ENCODE measurements at regions not wholly inside any gene's neighbourhood (a gene's known extent, or its start where the extent isn't known, plus 50 kb on each side); places are given as distances from the start of the nearest gene placed in this dataset.

DNA sequence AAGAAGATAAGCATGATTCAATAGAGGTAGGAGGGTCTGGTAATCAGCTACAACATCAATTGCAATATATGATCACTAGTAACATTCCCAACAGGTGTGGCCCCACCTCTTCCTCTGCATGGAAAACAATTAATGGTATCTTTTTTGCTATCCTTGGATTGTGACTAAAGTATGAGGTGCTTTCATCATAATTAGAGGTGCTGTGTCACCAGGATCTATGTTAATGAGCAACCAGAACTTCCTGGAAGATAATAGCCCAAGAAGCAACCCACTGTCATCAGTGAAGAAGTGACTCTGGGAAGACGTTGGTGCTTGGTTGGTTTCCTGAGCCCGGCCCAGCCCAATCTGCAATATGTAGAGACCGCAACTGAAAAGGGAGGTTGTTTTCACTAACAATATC, 167.2 kb downstream of the SETD4 start:
- no peak for DNase-seq

DNA sequence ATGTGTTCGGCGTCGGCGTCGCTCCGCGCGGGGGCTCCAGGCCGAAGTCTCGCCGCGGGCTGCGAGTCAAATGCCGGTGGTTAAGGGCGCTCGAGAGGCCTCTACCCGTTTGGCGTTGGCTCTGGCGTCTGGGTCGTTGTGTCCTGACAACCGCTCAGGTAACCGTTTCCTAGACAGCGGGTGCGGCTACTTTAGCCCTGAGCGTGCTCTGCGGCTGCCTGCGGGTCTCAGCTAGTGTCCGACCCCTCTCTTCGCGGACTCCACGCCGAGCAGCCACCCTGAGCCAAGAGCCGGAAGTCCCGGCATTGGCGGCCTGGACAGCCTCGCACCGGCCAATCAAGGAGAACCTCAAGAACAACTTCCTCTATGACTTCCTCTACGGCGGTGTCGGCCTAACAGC, 173.4 kb downstream of the SETD4 start:
- no peak for DNase-seq

DNA sequence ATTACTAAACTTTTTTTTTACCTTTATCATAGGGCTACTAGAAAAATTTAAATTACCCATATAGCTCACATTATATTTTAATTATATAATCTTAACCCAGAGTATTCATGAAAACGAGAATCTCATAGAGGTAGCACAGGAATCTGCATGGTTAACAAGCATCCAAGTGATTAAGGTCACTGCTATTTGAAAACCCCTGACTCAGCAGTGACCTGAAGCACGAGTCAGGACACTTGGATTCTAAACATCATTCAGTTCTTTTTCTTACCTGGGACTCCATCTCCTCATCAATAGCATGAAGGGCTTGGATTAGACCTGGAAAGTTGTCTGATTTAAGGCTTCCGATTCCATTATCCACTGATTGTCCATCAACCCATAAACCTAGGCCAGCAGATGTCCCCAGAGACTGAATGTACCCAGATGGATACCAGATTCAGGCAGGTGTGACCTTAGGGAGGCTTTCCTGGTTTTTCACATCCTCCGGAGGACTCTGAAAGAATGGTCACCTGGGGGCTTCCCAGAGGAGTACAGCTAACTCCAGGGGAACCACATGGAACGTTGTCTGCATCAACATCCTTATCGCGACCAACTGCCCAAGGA, 174.3 kb downstream of the SETD4 start:
- no peak for DNase-seq

DNA sequence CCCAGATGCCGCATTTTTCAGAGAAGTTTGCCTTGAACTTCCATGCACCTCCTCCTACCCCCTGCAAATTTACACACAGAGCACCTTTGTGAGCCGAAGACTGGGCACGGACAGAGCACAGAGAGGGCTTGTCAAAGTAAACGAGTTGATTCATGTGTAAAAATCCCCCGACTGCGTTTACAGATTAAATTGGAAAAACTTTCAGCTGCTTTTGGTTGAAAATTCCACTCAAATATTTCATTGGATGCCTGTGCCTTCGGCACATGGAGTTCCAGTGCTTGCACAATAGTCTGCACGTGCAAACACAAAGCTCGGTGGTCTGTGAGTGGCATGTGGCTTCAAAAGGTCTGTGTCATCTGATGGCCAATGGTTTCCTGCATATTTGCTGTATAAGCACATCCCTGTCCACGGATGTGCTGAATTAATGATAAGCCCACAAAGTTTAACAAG, 177.5 kb downstream of the SETD4 start:
- DNase-seq: no peak

DNA sequence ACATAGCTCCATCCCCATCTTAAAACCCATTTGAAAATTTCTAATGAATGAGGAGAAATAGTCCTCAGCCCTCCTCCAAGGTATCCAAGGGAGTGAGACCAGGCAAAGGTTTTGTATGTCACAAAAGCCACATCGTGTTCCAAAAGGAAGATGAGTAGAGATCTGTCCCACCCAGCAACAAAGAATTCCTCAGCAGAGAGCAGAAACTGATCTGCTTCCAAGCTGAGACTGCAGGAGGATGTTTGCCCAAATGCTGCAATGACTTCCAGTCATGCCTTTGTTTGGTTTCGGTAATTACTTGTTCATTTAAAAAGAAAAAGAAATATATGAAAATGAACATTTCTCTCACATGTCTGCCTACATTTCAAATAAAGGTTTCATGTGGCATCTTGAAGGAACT, 186.9 kb downstream of the SETD4 start:
- no peak for DNase-seq

DNA sequence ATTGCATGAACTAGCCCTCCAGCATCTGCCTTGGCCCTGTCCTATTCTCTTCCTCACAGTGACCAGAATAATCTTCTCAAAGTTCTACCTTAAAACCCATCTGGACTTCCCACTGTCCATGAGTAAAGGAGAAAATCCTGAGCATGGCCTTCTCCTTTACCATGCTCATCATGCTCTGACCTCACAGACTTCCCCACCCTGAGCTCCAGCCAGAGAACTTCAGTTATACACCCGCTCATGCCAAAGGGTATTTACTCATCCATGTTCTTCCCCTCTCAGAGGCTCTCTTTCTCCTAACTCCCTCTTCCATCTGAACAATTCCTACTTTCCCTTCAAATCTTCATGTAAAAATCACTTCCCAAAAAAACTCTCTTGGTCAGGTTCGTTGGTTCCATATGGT, 188.4 kb downstream of the SETD4 start:
- DNase-seq: no peak

DNA sequence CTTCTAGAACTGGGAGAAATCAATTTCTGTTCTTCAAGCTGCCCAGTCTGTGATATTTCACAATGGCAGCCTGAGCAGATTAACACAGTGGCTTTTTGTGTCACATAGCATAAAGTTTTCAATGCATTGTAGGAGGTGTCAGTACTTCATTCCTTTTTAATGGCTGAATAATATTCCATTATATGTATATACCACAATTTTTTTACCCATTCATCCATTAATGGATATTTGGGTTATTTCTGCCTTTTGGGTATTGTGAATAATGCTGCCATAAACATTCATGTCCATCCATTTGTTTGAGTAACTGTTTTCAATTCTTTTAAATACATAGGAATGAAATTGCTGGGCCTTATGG, 191.5 kb downstream of the SETD4 start:
- no peak for DNase-seq

DNA sequence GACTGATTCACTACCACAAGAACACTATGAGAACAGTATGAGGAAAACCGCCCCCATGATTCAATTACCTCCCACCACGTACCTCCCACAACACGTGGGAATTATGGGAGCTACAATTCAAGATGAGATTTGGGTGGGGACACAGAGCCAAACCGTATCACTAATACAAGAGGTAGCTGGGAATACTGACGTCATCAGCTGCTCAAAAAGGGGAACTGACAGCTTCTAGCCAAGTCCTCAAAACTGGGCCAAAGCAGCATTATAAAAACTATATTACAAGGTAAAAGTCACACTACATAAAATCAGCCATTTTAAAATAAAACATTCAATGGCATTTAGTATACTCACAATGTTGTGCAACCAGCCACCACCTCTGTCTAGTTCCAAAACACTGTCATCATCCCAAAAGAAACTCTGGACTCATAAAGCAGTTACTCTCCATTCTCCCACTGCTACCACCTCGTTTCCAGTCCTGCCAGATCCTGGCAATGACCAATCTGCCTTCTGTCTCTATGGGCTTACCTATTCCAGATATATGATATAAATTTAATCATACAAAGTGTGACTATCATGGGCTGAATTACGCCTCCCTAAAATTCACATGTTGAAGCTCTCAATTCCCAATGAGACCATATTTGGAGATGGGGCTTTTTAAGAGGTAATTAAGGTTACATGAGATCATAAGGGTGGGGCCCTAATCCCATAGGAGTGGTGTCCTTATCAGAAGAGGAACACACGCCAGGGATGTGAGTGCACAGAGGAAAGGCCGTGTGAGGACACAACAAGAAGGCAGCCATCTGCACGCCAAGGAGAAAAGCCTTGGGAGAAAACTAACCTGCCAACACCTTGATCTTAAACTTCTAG, 192.1 kb downstream of the SETD4 start:
- DNase-seq: no peak

DNA sequence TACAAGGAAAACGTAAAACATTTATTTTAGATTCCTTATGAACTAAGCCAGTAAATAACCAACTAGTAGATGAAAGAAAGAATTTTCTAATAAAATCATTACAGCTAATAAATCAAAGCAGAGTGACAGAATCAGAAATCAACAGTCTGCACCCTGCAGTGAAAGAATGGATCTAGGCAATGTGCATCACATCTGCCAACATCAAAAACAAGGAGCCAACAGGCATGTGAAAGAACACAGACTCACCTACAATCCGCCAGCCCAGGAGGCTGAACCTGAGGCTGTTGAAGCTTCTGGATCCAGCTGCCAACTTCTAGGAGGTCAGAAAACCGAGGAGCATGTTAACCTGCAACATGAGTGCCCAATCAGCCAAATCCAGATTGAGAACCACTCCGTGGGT, 196.3 kb downstream of the SETD4 start:
- DNase-seq: no peak

DNA sequence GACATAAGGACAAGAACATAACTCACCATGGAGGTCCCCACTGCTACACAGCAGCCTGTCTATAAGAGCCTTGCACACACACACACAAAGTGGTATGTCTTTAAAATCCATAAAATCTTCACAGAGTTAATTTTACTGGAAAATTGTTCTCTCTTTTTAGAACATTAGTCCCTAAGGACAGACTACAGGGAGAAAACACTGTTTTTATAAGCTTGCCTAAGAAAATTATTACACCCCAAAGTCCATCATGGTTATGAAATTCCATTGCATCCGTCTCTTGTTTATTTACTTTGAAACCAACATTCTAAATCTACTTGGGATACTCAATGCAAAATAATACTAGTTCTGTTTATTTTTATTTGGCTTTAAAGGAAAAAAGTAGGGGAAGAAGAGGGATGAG, 197.4 kb downstream of the SETD4 start:
- no peak for DNase-seq

DNA sequence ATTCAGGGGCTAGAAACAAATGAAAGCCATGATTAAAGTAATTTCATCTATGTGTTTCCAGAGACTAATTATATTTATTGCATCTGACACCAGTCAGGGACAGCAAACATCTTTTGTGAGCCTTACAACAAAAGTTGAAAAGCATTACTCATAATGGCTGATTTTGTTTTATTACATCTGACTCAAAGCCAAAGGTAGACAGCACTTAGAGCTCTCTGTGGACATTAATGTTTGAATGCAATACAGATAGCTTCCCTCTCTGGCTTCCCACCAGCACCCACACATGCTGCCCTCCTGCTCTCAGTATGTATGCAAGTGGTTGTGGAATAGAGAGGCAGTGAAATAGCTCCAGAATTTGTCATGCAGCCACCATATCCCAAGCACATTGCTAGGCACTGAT, 198.7 kb downstream of the SETD4 start:
- no peak for DNase-seq

DNA sequence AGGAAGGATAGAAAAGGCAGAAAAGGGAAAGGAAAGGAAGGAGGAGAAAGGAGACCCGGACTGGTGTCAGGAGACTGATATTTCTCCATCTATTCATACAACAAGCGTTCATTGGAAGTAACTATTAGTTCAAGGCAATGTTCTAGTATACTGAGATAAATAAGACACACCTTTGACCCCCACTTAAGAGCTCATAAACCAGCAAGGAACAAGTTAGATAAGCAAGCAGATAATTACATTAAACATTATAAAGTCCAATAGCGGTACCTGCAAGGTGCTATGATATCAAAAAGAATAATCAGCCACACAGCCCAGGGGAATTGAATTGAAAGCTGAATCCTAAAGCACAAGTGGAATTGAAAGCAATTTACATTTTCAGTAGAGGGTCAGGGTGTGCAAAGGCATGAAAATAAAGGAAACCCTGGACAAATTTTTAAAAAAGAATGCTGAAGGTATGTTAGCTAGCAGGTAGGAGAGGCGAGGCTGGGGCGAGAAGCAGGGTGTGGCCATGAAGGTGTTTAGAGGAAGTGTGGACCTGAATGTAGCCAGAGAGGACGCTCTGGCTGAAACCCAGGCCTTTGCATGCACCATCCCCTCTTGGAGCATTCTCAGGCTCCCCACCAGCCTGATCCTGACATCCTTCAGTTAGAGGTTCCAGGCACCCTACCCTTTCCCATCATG, 200.0 kb downstream of the SETD4 start:
- DNase-seq: no peak

DNA sequence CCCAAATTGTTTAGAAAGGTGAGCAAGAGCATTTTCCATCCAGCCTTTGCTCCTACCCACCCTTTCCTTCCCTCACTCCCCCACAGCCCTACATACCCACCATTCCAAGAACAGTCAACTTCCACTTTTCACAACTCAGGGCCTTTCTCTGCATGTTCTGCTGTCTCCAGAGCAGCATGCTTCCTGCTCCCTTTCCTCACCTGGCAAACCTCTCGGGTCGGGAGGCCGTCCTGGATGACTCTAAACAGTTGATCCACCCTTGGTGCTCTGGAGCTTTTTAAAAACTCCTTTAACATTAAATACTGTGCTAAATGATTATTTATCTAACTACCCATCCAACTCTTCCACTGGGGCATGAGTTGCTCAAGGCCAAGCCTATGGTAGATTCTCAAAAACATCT, 200.6 kb downstream of the SETD4 start:
- DNase-seq: no peak

DNA sequence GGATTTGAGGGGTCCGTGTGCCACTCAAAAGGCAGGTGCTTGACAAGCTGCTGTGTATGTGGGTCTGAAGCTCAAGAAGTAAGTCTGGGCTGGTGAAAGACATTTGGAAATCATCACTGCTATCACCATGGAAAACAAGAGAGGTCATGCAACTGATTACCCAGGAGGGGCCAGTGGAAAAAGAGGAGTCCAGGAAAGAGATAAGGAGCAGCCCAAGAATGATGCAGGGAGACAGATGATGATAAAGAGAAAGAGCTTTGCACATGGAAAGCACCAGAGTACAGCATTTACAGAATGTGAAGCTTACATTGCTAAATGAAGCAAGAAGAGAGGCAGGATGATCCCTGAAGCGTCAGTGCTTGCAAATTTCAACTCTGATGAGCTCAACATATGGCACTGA, 203.2 kb downstream of the SETD4 start:
- no peak for DNase-seq

DNA sequence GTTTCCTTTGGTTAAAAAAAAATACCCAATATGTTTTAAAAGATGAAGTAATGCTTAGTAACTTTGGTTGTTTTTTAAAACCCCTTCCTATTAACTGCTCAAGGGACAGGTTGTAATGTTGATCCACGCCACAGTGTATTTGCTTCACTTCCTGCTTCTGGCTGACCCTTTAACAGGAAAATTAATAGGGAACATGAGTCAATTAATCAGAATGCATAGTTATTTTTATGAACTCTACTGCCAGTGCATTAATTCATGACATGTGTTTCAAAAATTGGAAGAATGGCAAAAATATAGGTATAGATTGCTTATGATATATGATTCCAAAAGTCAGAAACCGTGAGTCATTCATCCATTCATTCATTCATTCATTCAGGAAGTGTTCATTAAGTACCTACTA, 204.8 kb downstream of the SETD4 start:
- DNase-seq: no peak

DNA sequence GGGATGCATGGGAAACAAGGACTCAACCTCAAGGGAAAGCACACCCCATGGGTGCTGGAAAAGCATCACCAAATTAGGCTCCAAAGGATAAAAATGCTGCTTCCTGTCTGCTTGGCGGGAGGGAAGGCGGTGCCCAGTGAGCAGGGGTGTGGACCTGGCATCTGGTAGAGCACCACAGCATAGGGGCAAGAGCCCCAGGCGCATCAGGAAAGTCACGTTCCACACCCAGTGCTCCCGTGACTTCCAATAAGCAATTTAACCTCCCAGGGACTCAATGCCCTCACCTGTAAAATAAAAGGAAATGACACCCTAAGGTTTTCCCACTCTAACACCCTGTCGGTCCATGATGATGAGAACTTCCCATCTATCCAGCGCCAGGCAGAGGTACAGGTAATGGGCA, 206.0 kb downstream of the SETD4 start:
- no peak for DNase-seq

DNA sequence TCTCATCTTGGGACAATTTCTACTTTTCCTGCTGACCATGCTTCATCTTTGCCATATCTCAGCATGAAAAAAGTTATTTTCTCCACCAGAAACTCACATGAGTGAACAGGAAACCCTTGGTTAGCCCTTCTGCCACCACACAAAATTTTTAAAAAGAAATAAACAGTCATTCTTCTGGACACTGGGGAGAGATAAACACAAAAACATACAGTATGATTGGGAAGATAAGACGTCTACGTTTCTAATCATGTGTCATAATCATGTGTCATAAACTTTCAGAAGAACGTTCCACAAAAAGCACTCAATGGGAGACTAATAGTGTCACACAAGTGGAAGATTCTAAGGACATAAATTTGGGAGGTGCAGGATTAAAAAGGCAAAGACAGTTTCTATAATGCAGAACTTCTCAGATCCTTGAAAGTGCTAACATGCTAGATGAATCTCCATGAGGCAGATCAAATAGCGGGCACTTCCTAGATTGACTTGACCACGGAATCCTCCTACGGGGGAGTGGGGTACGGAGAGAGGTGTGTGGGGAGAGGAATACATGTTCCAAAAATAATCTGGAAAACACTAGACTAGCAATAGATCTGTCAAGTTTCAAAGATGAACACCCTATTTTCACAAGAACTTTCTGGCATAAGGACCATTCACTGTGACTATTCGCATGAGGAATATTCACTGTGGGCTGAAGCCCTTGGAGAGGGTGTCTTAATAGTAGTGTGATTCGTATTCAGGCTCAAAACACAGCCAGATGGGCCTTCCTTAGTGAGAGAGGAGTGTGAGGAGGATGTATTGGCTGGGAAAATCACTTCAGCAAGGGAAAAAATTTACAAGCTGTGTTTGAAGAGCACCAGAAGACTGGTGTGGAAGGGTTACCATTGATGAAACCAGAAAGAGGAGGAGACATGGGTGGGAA, 206.7 kb downstream of the SETD4 start:
- no peak for DNase-seq

DNA sequence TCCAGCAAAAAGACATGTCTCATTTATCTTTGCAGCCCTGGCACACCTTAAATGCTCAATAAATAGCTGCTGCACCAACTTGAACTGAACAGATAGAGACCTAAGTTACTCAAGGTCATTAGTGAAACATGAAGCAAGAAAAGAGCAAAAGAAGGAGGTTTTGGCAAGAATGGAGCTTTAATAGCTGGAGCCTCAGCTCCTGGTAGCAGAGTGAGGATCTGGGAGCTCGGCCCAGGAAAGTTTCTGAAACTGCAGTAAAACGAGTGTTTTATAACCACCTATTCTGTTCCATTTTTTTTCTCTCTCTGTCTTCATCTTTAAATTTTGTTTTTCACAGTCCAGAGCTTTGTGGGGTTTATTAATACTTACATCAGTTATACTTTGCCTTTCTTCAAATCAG, 207.5 kb downstream of the SETD4 start:
- no peak for DNase-seq

DNA sequence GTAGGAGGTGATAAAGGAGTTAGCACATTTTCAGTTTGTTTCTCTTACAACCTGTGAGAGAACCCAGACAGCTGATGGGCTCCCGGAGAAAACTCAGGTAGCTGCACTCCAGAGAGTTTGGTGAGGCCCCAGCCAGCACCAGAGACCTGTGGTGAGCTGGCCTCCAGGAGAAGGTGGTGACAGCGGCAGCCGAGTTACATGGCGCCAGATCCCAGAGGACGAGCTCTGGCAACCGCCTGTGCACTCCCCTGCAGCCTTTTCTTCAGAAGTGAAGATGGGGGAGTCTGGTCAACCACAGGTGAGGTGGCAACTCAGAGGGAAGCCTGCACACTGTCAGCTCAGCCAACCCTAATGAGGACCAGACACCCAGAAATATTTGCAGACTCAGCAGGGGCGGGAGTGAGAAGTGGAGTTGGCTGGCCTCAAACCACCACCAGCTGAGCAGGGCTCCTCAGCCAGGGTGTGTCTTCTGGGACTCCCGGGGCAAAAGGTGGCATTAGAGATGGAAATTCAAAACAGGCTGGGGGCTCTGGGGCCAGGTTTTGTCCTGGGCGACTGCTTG, 209.7 kb downstream of the SETD4 start:
- DNase-seq: no peak

DNA sequence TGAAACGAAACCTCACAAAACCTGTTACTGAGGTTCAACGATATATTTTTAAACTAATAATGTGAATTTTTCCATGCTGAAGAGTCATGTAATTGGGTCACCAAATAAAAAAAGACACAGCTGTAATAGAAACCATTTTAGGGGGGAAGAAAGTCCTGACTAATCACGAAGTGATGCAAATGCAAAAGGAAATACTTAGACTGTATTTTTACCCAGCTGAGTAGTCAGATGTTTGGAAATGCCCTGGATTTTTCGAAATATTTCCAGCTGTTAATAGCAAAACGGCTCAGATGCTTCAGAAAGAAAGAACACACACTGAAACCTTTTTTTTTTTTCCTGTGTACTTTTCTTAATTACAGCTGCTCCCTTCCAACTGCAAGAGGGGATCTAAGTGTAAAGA, 210.3 kb downstream of the SETD4 start:
- DNase-seq: no peak

DNA sequence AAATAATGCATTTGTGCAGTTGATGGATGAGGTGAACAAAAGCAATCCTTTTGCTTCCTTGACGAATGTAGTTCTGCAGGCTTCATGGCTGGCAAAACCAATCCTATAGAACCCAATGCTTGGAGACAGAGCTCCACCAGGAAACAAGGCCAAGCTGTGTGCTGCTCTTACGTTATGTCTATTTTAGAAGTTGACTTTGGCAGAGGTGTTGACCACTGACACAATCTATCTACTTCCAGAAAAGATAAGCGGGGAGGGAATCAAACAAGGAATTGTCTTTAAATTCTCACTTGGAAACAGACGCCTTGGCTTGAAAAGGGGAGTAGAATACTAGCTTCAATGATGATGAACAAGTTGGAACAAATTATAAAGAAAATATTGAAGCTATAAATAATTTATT, 211.2 kb downstream of the SETD4 start:
- no peak for DNase-seq

DNA sequence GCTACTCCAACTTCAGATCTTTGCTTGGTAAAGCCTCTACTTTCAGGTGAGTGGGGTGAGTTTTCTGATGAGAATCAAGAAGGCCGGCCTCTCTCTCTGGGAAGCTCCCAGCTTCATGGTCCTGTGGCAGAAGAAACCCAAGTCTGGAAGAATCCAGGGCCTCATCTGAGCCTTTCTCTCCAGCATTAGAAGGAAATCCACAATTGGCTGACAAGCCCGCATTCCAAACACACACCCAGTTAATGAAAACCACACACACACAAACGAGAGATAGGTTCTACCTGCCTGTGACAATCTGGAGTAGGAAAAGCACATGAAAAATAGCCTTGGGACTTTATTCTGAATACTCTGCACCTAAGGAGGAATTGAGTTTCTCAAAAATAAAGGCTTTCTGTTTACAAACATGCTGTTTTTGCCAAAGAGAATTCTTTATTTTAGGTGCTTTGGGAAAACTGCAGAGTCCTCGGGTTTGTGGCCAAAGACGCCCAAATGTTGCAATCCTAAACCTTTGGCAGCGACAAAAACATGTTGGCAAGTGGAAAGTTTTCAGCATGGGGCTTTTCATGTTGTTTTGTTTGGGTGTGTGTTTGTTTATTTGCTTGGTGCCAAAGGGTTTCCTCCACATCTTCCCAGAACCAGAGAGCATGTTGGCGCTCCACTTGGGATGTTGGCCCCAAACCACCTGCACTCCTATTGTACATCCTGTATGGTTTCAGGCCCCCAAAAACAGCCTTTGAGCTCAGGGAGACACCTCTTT, 216.2 kb downstream of the SETD4 start:
- no peak for DNase-seq

Data from CD4-positive, alpha-beta T cell treated with Interleukin-6 for 4 hours (primary cell).